SK-N-SH treated with all-trans-retinoic acid at 6 μM for 48 hours (cell line): ENCODE measurements at regions not wholly inside any gene's neighbourhood (a gene's known extent, or its start where the extent isn't known, plus 50 kb on each side); places are given as distances from the start of the nearest gene placed in this dataset.

ENCODE experiments used
- ATAC-seq: fragments of 200-7000 bp; cut with Tn5 transposase; 3 replicates; pipeline ENCODE4 v1.9.1; 2020; ENCODE audit warnings: mild to moderate bottlenecking, moderate library complexity
- ARNTL ChIP-seq: fragments of 450-650 bp; formaldehyde crosslinking; IDR thresholded peaks from 2 replicates; pipeline ENCODE4 v1.5.0; 2020; ENCODE audit warnings: low read depth, mild to moderate bottlenecking, moderate library complexity, borderline replicate concordance
- BACH2 ChIP-seq: fragments of 250-450 bp; sonication (Bioruptor Pico); IDR thresholded peaks from 2 replicates; pipeline ENCODE4 v1.9.0; 2021; ENCODE audit warnings: mild to moderate bottlenecking, borderline replicate concordance
- CSDC2 ChIP-seq: fragments of 250-450 bp; sonication (Bioruptor Pico); IDR thresholded peaks from 2 replicates; pipeline ENCODE4 v1.5.0; 2020; ENCODE audit warnings: mild to moderate bottlenecking, moderate library complexity
- ESRRG ChIP-seq: fragments of 250-450 bp; sonication (Bioruptor Pico); IDR thresholded peaks from 2 replicates; pipeline ENCODE4 v1.6.1; 2021; ENCODE audit warnings: mild to moderate bottlenecking
- GLIS3 ChIP-seq: fragments of 250-450 bp; sonication (Bioruptor Pico); IDR thresholded peaks from 2 replicates; pipeline ENCODE4 v1.5.0; 2020; ENCODE audit warnings: mild to moderate bottlenecking, moderate library complexity
- ISL1 ChIP-seq: fragments of 250-450 bp; sonication (Bioruptor Pico); IDR thresholded peaks from 2 replicates; pipeline ENCODE4 v2.1.2; 2022; ENCODE audit warnings: mild to moderate bottlenecking, moderate library complexity
- OSR1 ChIP-seq: fragments of 250-450 bp; sonication (Bioruptor Pico); IDR thresholded peaks from 2 replicates; pipeline ENCODE4 v1.8.0; 2022; ENCODE audit warnings: moderate library complexity, mild to moderate bottlenecking, inconsistent platforms
- PPARA ChIP-seq: fragments of 250-450 bp; sonication (Bioruptor Pico); IDR thresholded peaks from 2 replicates; pipeline ENCODE4 v1.5.0; 2020; ENCODE audit warnings: mild to moderate bottlenecking, borderline replicate concordance
- RARB ChIP-seq: fragments of 250-450 bp; sonication (Bioruptor Pico); IDR thresholded peaks from 2 replicates; pipeline ENCODE4 v1.8.0; 2021; ENCODE audit warnings: mild to moderate bottlenecking, moderate library complexity
- SNAI2 ChIP-seq: fragments of 250-450 bp; sonication (Bioruptor Pico); IDR thresholded peaks from 2 replicates; pipeline ENCODE4 v1.5.0; 2020; ENCODE audit warnings: mild to moderate bottlenecking, moderate library complexity
- TCF4 ChIP-seq: fragments of 250-450 bp; sonication (Bioruptor Pico); IDR thresholded peaks from 2 replicates; pipeline ENCODE4 v1.8.0; 2021; ENCODE audit warnings: mild to moderate bottlenecking, moderate library complexity, borderline replicate concordance
- TOX ChIP-seq: fragments of 250-450 bp; sonication (Bioruptor Pico); IDR thresholded peaks from 2 replicates; pipeline ENCODE4 v1.8.0; 2021; ENCODE audit warnings: mild to moderate bottlenecking, moderate library complexity, borderline replicate concordance
- ZC3H10 ChIP-seq: fragments of 250-450 bp; sonication (Bioruptor Pico); IDR thresholded peaks from 2 replicates; pipeline ENCODE4 v1.5.1; 2021; ENCODE audit warnings: mild to moderate bottlenecking, moderate library complexity
- ZFP3 ChIP-seq: fragments of 250-450 bp; sonication (Bioruptor Pico); IDR thresholded peaks from 2 replicates; pipeline ENCODE4 v1.5.0; 2020; ENCODE audit warnings: mild to moderate bottlenecking, moderate library complexity
- ZFP30 ChIP-seq: fragments of 450-650 bp; formaldehyde crosslinking; IDR thresholded peaks from 2 replicates; pipeline ENCODE4 v1.5.0; 2022; ENCODE audit warnings: mild to moderate bottlenecking, moderate library complexity
- ZNF565 ChIP-seq: fragments of 450-650 bp; formaldehyde crosslinking; conservative IDR thresholded peaks from 2 replicates; pipeline ENCODE4 v1.5.0; 2020; ENCODE audit warnings: low read depth, mild to moderate bottlenecking, moderate library complexity
- ZNF70 ChIP-seq: fragments of 450-650 bp; formaldehyde crosslinking; IDR thresholded peaks from 2 replicates; pipeline ENCODE4 v1.5.0; 2020; ENCODE audit warnings: mild to moderate bottlenecking, moderate library complexity
- ZNF8 ChIP-seq: fragments of 450-650 bp; formaldehyde crosslinking; IDR thresholded peaks from 2 replicates; pipeline ENCODE4 v1.5.0; 2020; ENCODE audit warnings: mild to moderate bottlenecking, moderate library complexity
- TF ChIP-seq, protein P1 (sequence below): fragments of 250-450 bp; sonication (Bioruptor Pico); IDR thresholded peaks from 2 replicates; pipeline ENCODE4 v1.8.0; 2021; ENCODE audit warnings: low read depth, mild to moderate bottlenecking, moderate library complexity, borderline replicate concordance
- TF ChIP-seq, protein P2 (sequence below): fragments of 250-450 bp; sonication (Bioruptor Pico); IDR thresholded peaks from 2 replicates; pipeline ENCODE4 v1.8.0; 2020; ENCODE audit warnings: mild to moderate bottlenecking, moderate library complexity, borderline replicate concordance
- TF ChIP-seq, protein P3 (sequence below): fragments of 250-450 bp; sonication (Bioruptor Pico); IDR thresholded peaks from 2 replicates; pipeline ENCODE4 v1.5.1; 2020; ENCODE audit warnings: low read depth, mild to moderate bottlenecking, moderate library complexity
- TF ChIP-seq, protein P4 (sequence below): fragments of 250-450 bp; sonication (Bioruptor Pico); IDR thresholded peaks from 2 replicates; pipeline ENCODE4 v1.5.0; 2020; ENCODE audit warnings: mild to moderate bottlenecking, moderate library complexity
- TF ChIP-seq, protein P5 (sequence below): fragments of 250-450 bp; sonication (Bioruptor Pico); IDR thresholded peaks from 2 replicates; pipeline ENCODE4 v1.5.1; 2021; ENCODE audit warnings: mild to moderate bottlenecking, moderate library complexity

DNA sequence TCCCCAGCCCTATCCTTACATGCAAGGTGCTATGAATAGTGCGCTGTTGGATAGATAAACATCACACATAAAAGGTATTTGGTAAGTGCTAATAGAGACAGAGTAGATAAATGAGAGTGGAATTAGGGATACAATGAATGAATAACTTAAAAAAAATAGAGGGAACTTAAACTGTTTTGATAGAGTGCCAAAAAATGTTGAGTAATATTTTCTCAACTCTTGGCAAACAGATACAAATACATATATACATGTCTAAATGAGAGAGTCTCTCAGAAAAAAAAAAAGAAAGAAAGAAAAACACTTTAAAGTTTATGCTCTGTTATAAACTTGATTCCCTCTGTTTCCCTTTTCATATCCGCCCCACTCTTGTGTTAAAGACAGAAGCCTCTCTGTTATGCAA, 667.4 kb downstream of the ROBO2 start:
- no peak for TF ChIP-seq BACH2 (CRISPR knock-in tag)
- TF ChIP-seq ZFP3 (CRISPR knock-in tag): no peak
- TF ChIP-seq ZNF8 (CRISPR knock-in tag): no peak
- no peak for TF ChIP-seq ZC3H10 (CRISPR knock-in tag)
- TF ChIP-seq, protein P1, sequence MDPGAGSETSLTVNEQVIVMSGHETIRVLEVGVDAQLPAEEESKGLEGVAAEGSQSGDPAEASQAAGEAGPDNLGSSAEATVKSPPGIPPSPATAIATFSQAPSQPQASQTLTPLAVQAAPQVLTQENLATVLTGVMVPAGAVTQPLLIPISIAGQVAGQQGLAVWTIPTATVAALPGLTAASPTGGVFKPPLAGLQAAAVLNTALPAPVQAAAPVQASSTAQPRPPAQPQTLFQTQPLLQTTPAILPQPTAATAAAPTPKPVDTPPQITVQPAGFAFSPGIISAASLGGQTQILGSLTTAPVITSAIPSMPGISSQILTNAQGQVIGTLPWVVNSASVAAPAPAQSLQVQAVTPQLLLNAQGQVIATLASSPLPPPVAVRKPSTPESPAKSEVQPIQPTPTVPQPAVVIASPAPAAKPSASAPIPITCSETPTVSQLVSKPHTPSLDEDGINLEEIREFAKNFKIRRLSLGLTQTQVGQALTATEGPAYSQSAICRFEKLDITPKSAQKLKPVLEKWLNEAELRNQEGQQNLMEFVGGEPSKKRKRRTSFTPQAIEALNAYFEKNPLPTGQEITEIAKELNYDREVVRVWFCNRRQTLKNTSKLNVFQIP (CRISPR knock-in tag): no peak
- TF ChIP-seq SNAI2 (CRISPR knock-in tag): no peak
- TF ChIP-seq ZNF565 (CRISPR knock-in tag): no peak
- TF ChIP-seq RARB (CRISPR knock-in tag): no peak
- TF ChIP-seq ZNF70: no peak
- TF ChIP-seq PPARA: no peak
- no peak for TF ChIP-seq ZFP30 (CRISPR knock-in tag)
- no peak for TF ChIP-seq OSR1 (CRISPR knock-in tag)
- TF ChIP-seq, protein P2, sequence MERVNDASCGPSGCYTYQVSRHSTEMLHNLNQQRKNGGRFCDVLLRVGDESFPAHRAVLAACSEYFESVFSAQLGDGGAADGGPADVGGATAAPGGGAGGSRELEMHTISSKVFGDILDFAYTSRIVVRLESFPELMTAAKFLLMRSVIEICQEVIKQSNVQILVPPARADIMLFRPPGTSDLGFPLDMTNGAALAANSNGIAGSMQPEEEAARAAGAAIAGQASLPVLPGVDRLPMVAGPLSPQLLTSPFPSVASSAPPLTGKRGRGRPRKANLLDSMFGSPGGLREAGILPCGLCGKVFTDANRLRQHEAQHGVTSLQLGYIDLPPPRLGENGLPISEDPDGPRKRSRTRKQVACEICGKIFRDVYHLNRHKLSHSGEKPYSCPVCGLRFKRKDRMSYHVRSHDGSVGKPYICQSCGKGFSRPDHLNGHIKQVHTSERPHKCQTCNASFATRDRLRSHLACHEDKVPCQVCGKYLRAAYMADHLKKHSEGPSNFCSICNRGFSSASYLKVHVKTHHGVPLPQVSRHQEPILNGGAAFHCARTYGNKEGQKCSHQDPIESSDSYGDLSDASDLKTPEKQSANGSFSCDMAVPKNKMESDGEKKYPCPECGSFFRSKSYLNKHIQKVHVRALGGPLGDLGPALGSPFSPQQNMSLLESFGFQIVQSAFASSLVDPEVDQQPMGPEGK (CRISPR knock-in tag): no peak
- TF ChIP-seq TOX (CRISPR knock-in tag): no peak
- TF ChIP-seq TCF4 (CRISPR knock-in tag): no peak
- no peak for TF ChIP-seq CSDC2
- no peak for TF ChIP-seq GLIS3
- TF ChIP-seq ESRRG (CRISPR knock-in tag): no peak
- no peak for TF ChIP-seq ARNTL (CRISPR knock-in tag)
- no peak for ATAC-seq

DNA sequence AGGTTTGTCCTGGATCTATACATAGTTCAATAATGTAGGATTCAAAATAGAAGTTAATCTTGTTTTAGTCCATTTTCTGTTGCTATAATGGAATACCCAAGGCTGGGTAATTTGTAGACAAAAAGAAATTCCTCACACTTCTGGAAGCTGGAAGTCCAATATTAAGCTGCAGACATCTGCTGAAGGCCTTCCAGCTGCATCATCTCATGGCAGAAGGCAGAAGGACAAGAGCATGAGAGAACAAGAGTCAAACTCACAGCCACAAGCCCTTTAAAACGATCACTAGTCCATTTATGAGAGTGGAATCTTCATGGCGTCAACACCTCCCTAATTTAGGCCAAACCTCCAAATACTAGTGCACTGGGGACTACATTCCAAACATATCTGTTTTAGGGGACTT, 669.3 kb downstream of the ROBO2 start:
- TF ChIP-seq, protein P2 (CRISPR knock-in tag): no peak
- TF ChIP-seq TCF4 (CRISPR knock-in tag): no peak
- TF ChIP-seq, protein P3, sequence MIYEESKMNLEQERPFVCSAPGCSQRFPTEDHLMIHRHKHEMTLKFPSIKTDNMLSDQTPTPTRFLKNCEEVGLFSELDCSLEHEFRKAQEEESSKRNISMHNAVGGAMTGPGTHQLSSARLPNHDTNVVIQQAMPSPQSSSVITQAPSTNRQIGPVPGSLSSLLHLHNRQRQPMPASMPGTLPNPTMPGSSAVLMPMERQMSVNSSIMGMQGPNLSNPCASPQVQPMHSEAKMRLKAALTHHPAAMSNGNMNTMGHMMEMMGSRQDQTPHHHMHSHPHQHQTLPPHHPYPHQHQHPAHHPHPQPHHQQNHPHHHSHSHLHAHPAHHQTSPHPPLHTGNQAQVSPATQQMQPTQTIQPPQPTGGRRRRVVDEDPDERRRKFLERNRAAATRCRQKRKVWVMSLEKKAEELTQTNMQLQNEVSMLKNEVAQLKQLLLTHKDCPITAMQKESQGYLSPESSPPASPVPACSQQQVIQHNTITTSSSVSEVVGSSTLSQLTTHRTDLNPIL (CRISPR knock-in tag): no peak
- TF ChIP-seq, protein P1 (CRISPR knock-in tag): no peak
- no peak for TF ChIP-seq GLIS3
- no peak for ATAC-seq

DNA sequence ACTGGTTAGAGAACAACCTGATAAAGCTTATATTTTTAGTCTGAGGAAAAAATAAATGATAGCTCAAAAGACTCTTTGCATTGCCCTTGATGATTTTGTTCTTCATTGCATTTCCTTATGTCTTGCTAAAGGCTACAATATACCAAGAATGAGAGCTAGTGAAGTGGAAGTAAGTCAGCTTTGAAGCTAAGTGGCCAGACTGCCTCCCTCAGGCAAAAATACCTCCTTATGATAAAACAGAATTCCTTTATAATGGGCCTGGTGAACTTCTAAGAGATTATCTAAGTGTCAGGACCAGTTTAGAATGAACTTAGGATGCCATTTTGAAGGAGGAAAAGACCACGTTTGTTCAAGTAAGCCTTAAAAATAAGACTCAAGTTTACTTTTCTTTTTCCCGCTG, 678.4 kb downstream of the ROBO2 start:
- no peak for ATAC-seq

More for the DNA sequence above, 678.4 kb downstream of the ROBO2 start:
- TF ChIP-seq ZNF565 (CRISPR knock-in tag) (no peak), CSDC2 (no peak), ZNF8 (CRISPR knock-in tag) (no peak), ZC3H10 (CRISPR knock-in tag) (no peak), ARNTL (CRISPR knock-in tag) (no peak), ZFP3 (CRISPR knock-in tag) (no peak), RARB (CRISPR knock-in tag) (no peak), ISL1 (CRISPR knock-in tag) (no peak), SNAI2 (CRISPR knock-in tag) (no peak), ESRRG (CRISPR knock-in tag) (no peak), ZFP30 (CRISPR knock-in tag) (no peak)
- TF ChIP-seq, protein P4, sequence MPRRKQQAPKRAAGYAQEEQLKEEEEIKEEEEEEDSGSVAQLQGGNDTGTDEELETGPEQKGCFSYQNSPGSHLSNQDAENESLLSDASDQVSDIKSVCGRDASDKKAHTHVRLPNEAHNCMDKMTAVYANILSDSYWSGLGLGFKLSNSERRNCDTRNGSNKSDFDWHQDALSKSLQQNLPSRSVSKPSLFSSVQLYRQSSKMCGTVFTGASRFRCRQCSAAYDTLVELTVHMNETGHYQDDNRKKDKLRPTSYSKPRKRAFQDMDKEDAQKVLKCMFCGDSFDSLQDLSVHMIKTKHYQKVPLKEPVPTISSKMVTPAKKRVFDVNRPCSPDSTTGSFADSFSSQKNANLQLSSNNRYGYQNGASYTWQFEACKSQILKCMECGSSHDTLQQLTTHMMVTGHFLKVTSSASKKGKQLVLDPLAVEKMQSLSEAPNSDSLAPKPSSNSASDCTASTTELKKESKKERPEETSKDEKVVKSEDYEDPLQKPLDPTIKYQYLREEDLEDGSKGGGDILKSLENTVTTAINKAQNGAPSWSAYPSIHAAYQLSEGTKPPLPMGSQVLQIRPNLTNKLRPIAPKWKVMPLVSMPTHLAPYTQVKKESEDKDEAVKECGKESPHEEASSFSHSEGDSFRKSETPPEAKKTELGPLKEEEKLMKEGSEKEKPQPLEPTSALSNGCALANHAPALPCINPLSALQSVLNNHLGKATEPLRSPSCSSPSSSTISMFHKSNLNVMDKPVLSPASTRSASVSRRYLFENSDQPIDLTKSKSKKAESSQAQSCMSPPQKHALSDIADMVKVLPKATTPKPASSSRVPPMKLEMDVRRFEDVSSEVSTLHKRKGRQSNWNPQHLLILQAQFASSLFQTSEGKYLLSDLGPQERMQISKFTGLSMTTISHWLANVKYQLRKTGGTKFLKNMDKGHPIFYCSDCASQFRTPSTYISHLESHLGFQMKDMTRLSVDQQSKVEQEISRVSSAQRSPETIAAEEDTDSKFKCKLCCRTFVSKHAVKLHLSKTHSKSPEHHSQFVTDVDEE: no peak
- TF ChIP-seq, protein P5, sequence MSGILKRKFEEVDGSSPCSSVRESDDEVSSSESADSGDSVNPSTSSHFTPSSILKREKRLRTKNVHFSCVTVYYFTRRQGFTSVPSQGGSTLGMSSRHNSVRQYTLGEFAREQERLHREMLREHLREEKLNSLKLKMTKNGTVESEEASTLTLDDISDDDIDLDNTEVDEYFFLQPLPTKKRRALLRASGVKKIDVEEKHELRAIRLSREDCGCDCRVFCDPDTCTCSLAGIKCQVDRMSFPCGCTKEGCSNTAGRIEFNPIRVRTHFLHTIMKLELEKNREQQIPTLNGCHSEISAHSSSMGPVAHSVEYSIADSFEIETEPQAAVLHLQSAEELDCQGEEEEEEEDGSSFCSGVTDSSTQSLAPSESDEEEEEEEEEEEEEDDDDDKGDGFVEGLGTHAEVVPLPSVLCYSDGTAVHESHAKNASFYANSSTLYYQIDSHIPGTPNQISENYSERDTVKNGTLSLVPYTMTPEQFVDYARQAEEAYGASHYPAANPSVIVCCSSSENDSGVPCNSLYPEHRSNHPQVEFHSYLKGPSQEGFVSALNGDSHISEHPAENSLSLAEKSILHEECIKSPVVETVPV: no peak
- TF ChIP-seq, protein P1 (CRISPR knock-in tag): no peak
- TF ChIP-seq, all 23 proteins: peak for 0
